SK-N-SH (cell line): ENCODE measurements at regions not wholly inside any gene's neighbourhood (a gene's known extent, or its start where the extent isn't known, plus 50 kb on each side); places are given as distances from the start of the nearest gene placed in this dataset.

Experiments
- REST ChIP-seq: IDR thresholded peaks from 2 replicates; pipeline ENCODE4 v1.6.1; 2012; ENCODE audit warnings: mild to moderate bottlenecking, low read depth, low read length, moderate library complexity
- SMC3 ChIP-seq: IDR thresholded peaks from 2 replicates; pipeline ENCODE4 v1.6.1; 2012; ENCODE audit warnings: low read depth, low read length, improper control_type of control experiment

DNA sequence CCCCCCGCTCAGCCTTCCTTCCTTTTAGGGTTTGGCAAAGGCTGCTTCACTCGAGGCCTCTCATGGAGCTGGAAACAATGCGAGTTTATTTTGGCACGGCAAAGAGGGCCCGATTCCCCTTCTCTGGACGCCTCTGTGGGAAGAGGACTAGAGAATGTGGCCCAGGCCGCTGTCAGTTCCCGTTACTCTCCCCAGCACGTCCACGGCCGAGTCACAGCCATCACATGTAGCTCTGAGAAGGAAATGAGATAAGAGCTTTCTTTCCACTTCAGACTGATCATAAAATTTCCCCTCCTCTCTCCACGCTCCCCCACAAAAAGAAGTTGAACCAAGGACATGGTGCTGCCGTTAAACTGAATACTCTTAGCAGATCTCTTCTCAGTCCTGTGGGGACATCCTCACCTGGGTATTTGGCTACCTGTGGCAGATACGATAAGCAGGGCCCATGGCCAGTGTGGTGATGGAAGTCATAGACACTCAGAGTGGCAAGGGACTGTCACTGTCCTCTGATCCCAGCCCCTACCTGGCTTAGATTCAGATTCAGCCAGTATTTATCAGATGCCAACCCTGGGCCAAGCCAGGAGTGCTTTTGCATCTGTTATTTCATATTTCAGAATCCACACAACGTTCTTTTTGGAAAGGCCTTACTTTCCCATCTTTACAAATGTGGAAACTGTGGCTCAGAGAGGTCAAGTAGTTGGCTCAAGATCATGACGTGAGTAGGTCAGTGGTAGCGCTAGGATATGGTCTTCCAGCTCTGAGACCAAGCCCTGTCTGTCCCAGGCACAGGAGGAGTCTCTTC lies 101.2 kb downstream of the MCFD2 start:
- TF ChIP-seq SMC3: no peak
- TF ChIP-seq REST: no peak
